Neuronal stem cell (in vitro differentiated cells): ENCODE measurements at regions not wholly inside any gene's neighbourhood (a gene's known extent, or its start where the extent isn't known, plus 50 kb on each side); places are given as distances from the start of the nearest gene placed in this dataset.

ENCODE experiments used
- DNase-seq: peaks from one replicate; pipeline ENCODE4 v3.0.0-alpha.2; 2013; ENCODE audit warnings: low spot score
- H2AFZ ChIP-seq: one replicate; pipeline ENCODE4 v1.6.1; 2013; ENCODE audit warnings: mild to moderate bottlenecking, low read length, inconsistent platforms
- H2AK5ac ChIP-seq: 2 replicates; pipeline ENCODE4 v1.6.1; 2013; ENCODE audit warnings: low read depth, mild to moderate bottlenecking, inconsistent platforms, low read length, moderate library complexity, mixed read lengths
- H2BK120ac ChIP-seq: 2 replicates; pipeline ENCODE4 v1.6.1; 2013; ENCODE audit warnings: low read depth, mild to moderate bottlenecking, inconsistent platforms, low read length, moderate library complexity, mixed read lengths
- H2BK12ac ChIP-seq: one replicate; pipeline ENCODE4 v1.6.1; 2013; ENCODE audit warnings: low read length, inconsistent platforms
- H2BK15ac ChIP-seq: 2 replicates; pipeline ENCODE4 v1.6.1; 2013; ENCODE audit warnings: mild to moderate bottlenecking, low read length, inconsistent platforms, mixed read lengths
- H2BK5ac ChIP-seq: one replicate; pipeline ENCODE4 v1.6.1; 2013; ENCODE audit warnings: inconsistent platforms, mild to moderate bottlenecking, low read length, moderate library complexity
- H3K14ac ChIP-seq: one replicate; pipeline ENCODE4 v1.6.1; 2013; ENCODE audit warnings: low read length, inconsistent platforms
- H3K18ac ChIP-seq: 2 replicates; pipeline ENCODE4 v1.6.1; 2013; ENCODE audit warnings: low read length, inconsistent platforms
- H3K23ac ChIP-seq: 2 replicates; pipeline ENCODE4 v1.6.1; 2013; ENCODE audit warnings: low read depth, mild to moderate bottlenecking, mixed read lengths, low read length, inconsistent platforms; ENCODE audit not compliant: poor library complexity
- H3K27ac ChIP-seq: replicated peaks from 3 replicates; pipeline ENCODE4 v1.5.1; 2013; ENCODE audit warnings: low read length, inconsistent platforms
- H3K27me3 ChIP-seq, 3 experiments: 2 replicates each; pipeline ENCODE4 v1.6.1; 2013; ENCODE audit warnings: low read length in 3 of 3, mild to moderate bottlenecking in 2 of 3, inconsistent platforms in 1 of 3, low read depth in 1 of 3, mixed read lengths in 1 of 3, moderate library complexity in 1 of 3; ENCODE audit not compliant: control insufficient read depth in 3 of 3, insufficient read depth in 3 of 3
- H3K36me3 ChIP-seq, 2 donors: replicated peaks in 1 of 2; 2 replicates each; pipeline ENCODE4 v1.6.1; 2013; ENCODE audit warnings: low read length in 2 of 2; ENCODE audit not compliant: control insufficient read depth in 2 of 2, insufficient read depth in 2 of 2
- H3K4ac ChIP-seq: 2 replicates; pipeline ENCODE4 v1.6.1; 2013; ENCODE audit warnings: inconsistent platforms, mild to moderate bottlenecking, low read length, moderate library complexity
- H3K4me1 ChIP-seq, 2 donors: 1 replicate in 1 of 2; 2 replicates in 1 of 2; pipeline ENCODE4 v1.6.1; 2013; ENCODE audit warnings: low read length in 2 of 2, low read depth in 1 of 2; ENCODE audit not compliant: control insufficient read depth in 2 of 2, insufficient read depth in 1 of 2
- H3K4me2 ChIP-seq: one replicate; pipeline ENCODE4 v1.6.1; 2013; ENCODE audit warnings: mild to moderate bottlenecking, low read length, inconsistent platforms; ENCODE audit not compliant: insufficient read depth, poor library complexity, severe bottlenecking
- H3K4me3 ChIP-seq, 2 donors: 2 replicates each; pipeline ENCODE4 v1.5.1; 2013; ENCODE audit warnings: low read length in 2 of 2, mild to moderate bottlenecking in 2 of 2, inconsistent platforms in 1 of 2, moderate library complexity in 1 of 2
- H3K79me1 ChIP-seq: one replicate; pipeline ENCODE4 v1.6.1; 2013; ENCODE audit warnings: low read depth, mild to moderate bottlenecking, inconsistent platforms, low read length, moderate library complexity
- H3K9ac ChIP-seq: one replicate; pipeline ENCODE4 v1.6.1; 2013; ENCODE audit warnings: mild to moderate bottlenecking, low read depth, low read length, inconsistent platforms; ENCODE audit not compliant: poor library complexity
- H3K9me3 ChIP-seq, 2 donors: replicated peaks in 1 of 2; 2 replicates each; pipeline versions ENCODE3 to v1.6.1; 2013; ENCODE audit warnings: low read length in 2 of 2, mild to moderate bottlenecking in 2 of 2, inconsistent platforms in 1 of 2, low read depth in 1 of 2, mixed read lengths in 1 of 2, moderate library complexity in 1 of 2; ENCODE audit not compliant: control insufficient read depth in 2 of 2, insufficient read depth in 1 of 2
- H4K8ac ChIP-seq: one replicate; pipeline ENCODE4 v1.6.1; 2013; ENCODE audit warnings: low read depth, mild to moderate bottlenecking, inconsistent platforms, low read length, moderate library complexity
- H4K91ac ChIP-seq: one replicate; pipeline ENCODE4 v1.6.1; 2013; ENCODE audit warnings: low read length, low read depth, mild to moderate bottlenecking, inconsistent platforms; ENCODE audit not compliant: poor library complexity
- WGBS, 2 donors: extraction: QIAGEN DNeasy Blood & Tissue Kit; methylation state at CpG; one replicate each; pipeline ENCODE4 v1.1.7; 2013; ENCODE audit warnings: missing lambda C conversion rate in 2 of 2, mixed read lengths in 1 of 2; ENCODE audit not compliant: insufficient read length in 2 of 2, insufficient replicate concordance in 1 of 2; ENCODE audit errors: extremely low coverage in 2 of 2; 5-methylcytosine and 5-hydroxymethylcytosine counted together

DNA sequence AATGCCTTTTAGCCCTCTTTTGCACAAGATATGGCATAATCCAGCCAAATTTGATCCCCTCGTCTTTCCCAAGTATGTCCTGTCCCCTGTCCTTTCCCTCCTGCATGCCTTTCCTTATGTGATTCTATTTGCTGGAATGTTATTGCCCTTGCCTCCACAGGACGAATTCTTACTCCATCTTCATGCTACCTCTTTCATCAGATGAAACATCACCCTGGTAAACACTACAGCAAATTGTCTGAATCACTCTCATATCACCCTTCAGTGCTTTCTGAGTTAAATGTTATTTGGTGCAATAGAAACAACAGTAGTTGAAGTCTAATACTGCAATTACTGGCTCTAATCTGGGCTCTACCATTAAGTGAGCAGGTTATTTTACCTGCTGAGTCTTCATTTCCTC, 52.2 kb upstream of the FAT1 start:
- Histone ChIP-seq H3K27ac (no peak overlapping the region), H3K79me1 (no peaks in the 10 kb centered on the region), H2BK12ac (no peak overlapping the region), H4K8ac (no peak overlapping the region), H3K36me3 (no peaks in the 10 kb centered on the region), H2BK15ac (no peak overlapping the region), H3K9ac (no peak overlapping the region), H3K9me3 (no peaks in the 10 kb centered on the region), H2BK5ac (no peak overlapping the region), H3K4me2 (no peak overlapping the region), H3K18ac (no peak overlapping the region), H2BK120ac (no peak overlapping the region), H3K4ac (no peak overlapping the region), H2AK5ac (no peak overlapping the region), H2AFZ (no peak overlapping the region), H3K27me3 (peaks cover 0 to 9% (median 0%) of the 10 kb centered on the region in 3 experiments), H3K4me3 (no peak overlapping the region), H4K91ac (no peak overlapping the region), H3K4me1 (peaks cover 0 to 2% of the 10 kb centered on the region in 2 donors), H3K14ac (no peak overlapping the region), H3K23ac (no peak overlapping the region)
- WGBS, 2 donors = no CpG with 5 or more reads among the region's 2 CpGs
- no peak for DNase-seq

DNA sequence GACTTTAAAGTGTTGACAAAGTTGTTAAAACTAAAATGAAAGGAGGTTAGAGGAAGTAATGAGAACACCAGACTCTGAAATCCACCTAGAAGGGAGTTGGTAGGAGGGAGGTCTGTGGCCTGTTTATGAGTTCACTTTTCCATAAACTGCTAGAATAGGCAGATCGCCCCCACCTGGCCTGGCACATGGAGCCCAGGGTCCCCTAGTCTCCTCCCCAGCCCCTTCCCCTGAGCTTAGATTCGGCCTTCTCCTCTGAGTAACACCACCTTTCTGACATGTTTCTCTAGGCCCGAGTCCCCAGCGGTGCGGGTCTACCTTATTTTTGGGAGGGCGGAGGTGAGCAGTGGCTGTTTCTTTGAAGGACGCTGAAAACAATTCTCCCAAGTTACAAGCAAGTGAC, 54.5 kb upstream of the FAT1 start:
- Histone ChIP-seq H2AK5ac (no peak overlapping the region), H3K79me1 (no peaks in the 10 kb centered on the region), H4K8ac (no peak overlapping the region), H3K36me3 (no peaks in the 10 kb centered on the region), H2BK12ac (no peak overlapping the region), H2BK15ac (no peak overlapping the region), H3K27me3 (peaks cover 0 to 9% (median 0%) of the 10 kb centered on the region in 3 experiments), H3K4ac (no peak overlapping the region), H3K4me2 (no peak overlapping the region), H3K9me3 (no peaks in the 10 kb centered on the region), H2BK5ac (no peak overlapping the region), H2BK120ac (no peak overlapping the region), H3K4me1 (peaks cover 0 to 4% of the 10 kb centered on the region in 2 donors), H4K91ac (no peak overlapping the region), H3K4me3 (no peak overlapping the region), H3K18ac (no peak overlapping the region), H3K27ac (no peak overlapping the region), H3K14ac (no peak overlapping the region), H3K23ac (no peak overlapping the region), H3K9ac (no peak overlapping the region), H2AFZ (no peak overlapping the region)
- no CpG with 5 or more reads among the region's 7 CpGs for WGBS, 2 donors
- DNase-seq = no peak

DNA sequence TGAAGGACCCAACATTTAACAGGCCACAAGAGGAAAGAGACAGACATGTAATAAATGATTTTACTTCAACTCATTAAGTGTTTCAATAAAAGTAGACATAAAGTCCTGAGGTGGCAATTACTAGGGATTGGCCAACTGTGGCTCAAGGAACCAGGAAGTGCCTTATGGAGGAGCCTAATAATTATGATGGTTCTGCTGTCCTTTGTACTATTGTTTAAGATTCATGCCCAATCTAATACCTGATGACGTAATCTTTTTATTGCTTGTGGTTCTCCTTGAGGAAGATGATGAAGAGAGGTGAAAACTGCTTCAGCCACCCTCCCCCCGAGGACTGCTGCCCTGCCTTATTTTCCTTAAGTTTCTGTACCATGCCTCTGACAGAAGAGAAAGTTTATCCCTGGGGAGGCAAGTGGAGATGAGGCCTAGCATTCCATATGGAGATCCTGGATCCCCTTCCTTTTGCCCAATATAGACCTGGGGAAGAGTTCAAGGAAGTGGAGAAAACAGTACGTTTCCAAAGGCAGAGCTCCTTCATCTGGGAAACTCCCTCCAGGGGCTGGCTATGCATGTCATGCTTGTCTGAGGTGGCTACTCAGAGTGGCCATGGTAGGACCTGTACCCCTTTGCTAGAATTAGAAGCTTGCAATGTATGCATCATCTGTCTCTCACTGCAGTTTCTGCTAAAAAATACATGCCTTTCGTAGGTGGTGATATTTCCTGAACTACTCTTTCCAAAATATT, 56.8 kb upstream of the FAT1 start:
- Histone ChIP-seq H3K14ac (no peak overlapping the region), H2AFZ (no peak overlapping the region), H3K4me1 (peaks cover 0 to 4% of the 10 kb centered on the region in 2 donors), H3K79me1 (no peaks in the 10 kb centered on the region), H2AK5ac (no peak overlapping the region), H3K18ac (no peak overlapping the region), H3K36me3 (no peaks in the 10 kb centered on the region), H2BK5ac (no peak overlapping the region), H3K9ac (no peak overlapping the region), H3K4me3 (no peak overlapping the region), H3K4ac (no peak overlapping the region), H2BK15ac (no peak overlapping the region), H3K9me3 (no peaks in the 10 kb centered on the region), H3K27ac (no peak overlapping the region), H3K4me2 (no peak overlapping the region), H4K8ac (no peak overlapping the region), H3K27me3 (peaks cover 0 to 8% (median 0%) of the 10 kb centered on the region in 3 experiments), H4K91ac (no peak overlapping the region), H2BK12ac (no peak overlapping the region), H2BK120ac (no peak overlapping the region), H3K23ac (no peak overlapping the region)
- no CpG with 5 or more reads among the region's 4 CpGs for WGBS, 2 donors
- no peak for DNase-seq

DNA sequence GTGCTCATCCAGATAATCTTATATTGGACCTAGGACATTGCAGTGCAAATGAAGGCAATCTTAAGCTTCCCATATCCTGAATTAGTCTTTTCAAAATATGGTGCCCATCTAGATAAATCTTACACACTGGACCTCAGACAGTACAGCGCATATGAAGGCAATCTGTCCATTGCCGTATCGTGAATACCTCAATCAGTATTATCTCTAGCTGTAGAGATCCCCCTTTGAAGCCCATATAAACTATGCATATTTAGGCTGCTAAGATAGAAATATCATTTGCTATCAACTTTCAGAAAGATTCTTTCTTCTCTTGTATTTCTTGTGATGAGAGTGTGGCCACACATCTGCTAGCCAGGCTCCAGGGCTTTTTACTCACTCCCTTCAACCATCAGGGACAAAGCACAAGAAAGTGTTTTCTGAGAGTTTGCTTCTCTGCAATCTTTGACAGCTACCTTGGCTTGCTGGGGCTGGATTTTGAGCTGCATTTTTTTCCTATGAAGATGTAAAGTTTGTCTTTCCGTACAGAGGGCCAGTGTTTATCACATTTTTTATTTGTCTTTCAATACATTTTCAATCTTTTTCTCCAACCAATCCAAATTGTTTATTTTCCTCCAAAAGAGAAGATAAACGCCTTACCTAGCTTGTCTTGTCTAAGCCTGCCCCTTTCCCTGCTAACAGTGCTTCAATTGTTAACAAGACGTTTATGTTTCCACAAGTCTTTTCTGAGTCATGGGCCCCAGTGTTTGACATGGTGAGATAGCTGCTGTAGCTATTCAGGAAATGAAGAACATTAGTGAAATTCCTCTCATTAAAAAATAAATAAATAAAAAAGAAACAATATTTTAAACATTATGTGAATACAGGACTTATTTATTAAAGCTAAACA, 57.6 kb upstream of the FAT1 start:
- Histone ChIP-seq H2AFZ (no peak overlapping the region), H2BK15ac (no peak overlapping the region), H3K9ac (no peak overlapping the region), H3K27me3 (peaks cover 0 to 11% (median 0%) of the 10 kb centered on the region in 3 experiments), H4K8ac (no peak overlapping the region), H3K14ac (no peak overlapping the region), H3K4me1 (peaks cover 0 to 4% of the 10 kb centered on the region in 2 donors), H2BK5ac (no peak overlapping the region), H3K4me3 (no peak overlapping the region), H2BK12ac (no peak overlapping the region), H2BK120ac (no peak overlapping the region), H3K4ac (no peak overlapping the region), H3K23ac (no peak overlapping the region), H3K27ac (no peak overlapping the region), H3K36me3 (no peaks in the 10 kb centered on the region), H3K79me1 (no peaks in the 10 kb centered on the region), H4K91ac (no peak overlapping the region), H2AK5ac (no peak overlapping the region), H3K9me3 (no peaks in the 10 kb centered on the region), H3K18ac (no peak overlapping the region), H3K4me2 (no peak overlapping the region)
- no peak for DNase-seq
- no CpG with 5 or more reads among the region's 6 CpGs for WGBS, 2 donors
